ENCODE measurements at regions not wholly inside any gene's neighbourhood (a gene's known extent, or its start where the extent isn't known, plus 50 kb on each side); places are given as distances from the start of the nearest gene placed in this dataset.

GRCh38 chr18:2002151-2002550 lies 569.2 kb downstream of the METTL4 start:
- no peak for DNase-seq (ENCODE audit: low read depth in 2 of 2, low spot score in 1 of 2)

- no peak for DNase-seq (ENCODE audit: low read depth in 2 of 2, low spot score in 1 of 2)
These were observed 568.7 kb downstream of the METTL4 start for GRCh38 chr18:2002604-2003003.

- no peak for DNase-seq (ENCODE audit: low read depth in 2 of 2, low spot score in 1 of 2)
These were observed 561.2 kb downstream of the METTL4 start for GRCh38 chr18:2009942-2010697.

- no peak for DNase-seq (ENCODE audit: low read depth in 2 of 2, low spot score in 1 of 2)
These were observed 544.3 kb downstream of the METTL4 start for GRCh38 chr18:2027016-2027415.

GRCh38 chr18:2027756-2028155 lies 543.5 kb downstream of the METTL4 start:
- DNase-seq (ENCODE audit: low read depth in 2 of 2, low spot score in 1 of 2) = no peak

- no peak for DNase-seq (ENCODE audit: low read depth in 2 of 2, low spot score in 1 of 2)
These were observed 542.3 kb downstream of the METTL4 start for GRCh38 chr18:2028986-2029385.

- no peak for DNase-seq (ENCODE audit: low read depth in 2 of 2, low spot score in 1 of 2)
These were observed 540.7 kb downstream of the METTL4 start for GRCh38 chr18:2030647-2031046.

GRCh38 chr18:2032036-2032435 lies 539.3 kb downstream of the METTL4 start:
- DNase-seq (ENCODE audit: low read depth in 2 of 2, low spot score in 1 of 2) = no peak

- DNase-seq (ENCODE audit: low read depth in 2 of 2, low spot score in 1 of 2) = no peak
These were observed 536.2 kb downstream of the METTL4 start for GRCh38 chr18:2035056-2035455.

GRCh38 chr18:2036086-2036485 lies 535.2 kb downstream of the METTL4 start:
- no peak for DNase-seq (ENCODE audit: low read depth in 2 of 2, low spot score in 1 of 2)

- no peak for DNase-seq (ENCODE audit: low read depth in 2 of 2, low spot score in 1 of 2)
These were observed 531.0 kb downstream of the METTL4 start for GRCh38 chr18:2040279-2040678.

- DNase-seq (ENCODE audit: low read depth in 2 of 2, low spot score in 1 of 2) = no peak
These were observed 521.3 kb downstream of the METTL4 start for GRCh38 chr18:2049986-2050385.

GRCh38 chr18:2050702-2051201 lies 520.6 kb downstream of the METTL4 start:
- DNase-seq (ENCODE audit: low read depth in 2 of 2, low spot score in 1 of 2) = no peak

GRCh38 chr18:2053490-2054089 lies 517.7 kb downstream of the METTL4 start:
- DNase-seq (ENCODE audit: low read depth in 2 of 2, low spot score in 1 of 2) = no peak

- no peak for DNase-seq (ENCODE audit: low read depth in 2 of 2, low spot score in 1 of 2)
These were observed 512.0 kb downstream of the METTL4 start for GRCh38 chr18:2059336-2059735.

- no peak for DNase-seq (ENCODE audit: low read depth in 2 of 2, low spot score in 1 of 2)
These were observed 511.2 kb downstream of the METTL4 start for GRCh38 chr18:2060086-2060485.

GRCh38 chr18:2070631-2071030 lies 500.7 kb downstream of the METTL4 start:
- DNase-seq (ENCODE audit: low read depth in 2 of 2, low spot score in 1 of 2) = no peak

- DNase-seq (ENCODE audit: low read depth in 2 of 2, low spot score in 1 of 2) = no peak
These were observed 495.8 kb downstream of the METTL4 start for GRCh38 chr18:2075499-2075898.

- DNase-seq (ENCODE audit: low read depth in 2 of 2, low spot score in 1 of 2) = no peak
These were observed 488.6 kb downstream of the METTL4 start for GRCh38 chr18:2082676-2083075.

GRCh38 chr18:2083691-2084090 lies 487.6 kb downstream of the METTL4 start:
- DNase-seq (ENCODE audit: low read depth in 2 of 2, low spot score in 1 of 2) = no peak

GRCh38 chr18:2086439-2086838 lies 484.9 kb downstream of the METTL4 start:
- no peak for DNase-seq (ENCODE audit: low read depth in 2 of 2, low spot score in 1 of 2)

GRCh38 chr18:2087877-2088673 lies 483.2 kb downstream of the METTL4 start:
- no peak for DNase-seq (ENCODE audit: low read depth in 2 of 2, low spot score in 1 of 2)

Measured in stimulated activated CD8-positive, alpha-beta memory T cell treated with anti-CD3 and anti-CD28 coated beads, Interleukin-4, amount 100 ng/mL, for 4 hours (primary cell).